ENCODE measurements at regions not wholly inside any gene's neighbourhood (a gene's known extent, or its start where the extent isn't known, plus 50 kb on each side); places are given as distances from the start of the nearest gene placed in this dataset.

DNA sequence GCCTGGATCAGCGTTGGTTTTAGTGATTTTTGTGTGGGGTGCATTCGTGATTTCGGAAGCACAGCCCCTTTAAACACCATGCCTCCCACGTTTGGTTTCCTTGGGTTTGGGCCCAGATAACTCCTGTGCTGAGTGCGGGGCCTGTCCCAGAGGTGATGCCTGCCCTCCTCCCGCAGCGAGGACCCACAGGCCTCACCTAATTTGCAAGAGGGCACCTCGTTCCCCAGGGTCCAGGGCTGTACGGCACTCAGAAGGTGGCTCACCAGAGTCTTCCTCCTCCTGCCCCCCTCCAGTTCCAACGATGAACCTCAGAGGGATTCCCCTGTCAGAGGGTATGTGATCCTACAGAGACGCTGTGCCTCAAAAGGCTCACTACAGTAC, 54.3 kb upstream of the SOX1 start:
- Histone ChIP-seq H3K4me3 (no peak overlapping the region), H3K4me2 (no peak overlapping the region), H3K9me3 (no peaks in the 10 kb centered on the region), H3K4me1 (no peaks in the 10 kb centered on the region), H3K27ac (no peak overlapping the region)
- no peak for ATAC-seq
- no peak for DNase-seq (ENCODE audit: low read depth in 1 of 2, low spot score in 1 of 2)
- ChIA-PET CTCF (no interaction called here), POLR2A (no interaction called here)
- no peak for FAIRE-seq
- TF ChIP-seq NR3C1 (IDR thresholded peaks at IDR 0.05) (no peak), HOXA7 (CRISPR knock-in tag; IDR thresholded peaks at IDR 0.05) (no peak), EP300 (IDR thresholded peaks at IDR 0.05) (no peak), TP53 (CRISPR knock-in tag; IDR thresholded peaks at IDR 0.05) (no peak), GATA3 (IDR thresholded peaks at IDR 0.05; ENCODE audit: borderline replicate concordance) (no peak), BHLHE40 (IDR thresholded peaks at IDR 0.05; ENCODE audit: low read depth, low read length) (no peak), TFCP2L1 (CRISPR knock-in tag; IDR thresholded peaks at IDR 0.05) (no peak), KDM1A (IDR thresholded peaks at IDR 0.05; ENCODE audit: low read depth) (no peak), MAZ (IDR thresholded peaks at IDR 0.05; ENCODE audit: borderline replicate concordance, low read depth, low read length) (no peak)
- TF ChIP-seq, protein P1, sequence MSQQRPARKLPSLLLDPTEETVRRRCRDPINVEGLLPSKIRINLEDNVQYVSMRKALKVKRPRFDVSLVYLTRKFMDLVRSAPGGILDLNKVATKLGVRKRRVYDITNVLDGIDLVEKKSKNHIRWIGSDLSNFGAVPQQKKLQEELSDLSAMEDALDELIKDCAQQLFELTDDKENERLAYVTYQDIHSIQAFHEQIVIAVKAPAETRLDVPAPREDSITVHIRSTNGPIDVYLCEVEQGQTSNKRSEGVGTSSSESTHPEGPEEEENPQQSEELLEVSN (IDR thresholded peaks at IDR 0.05; ENCODE audit: borderline replicate concordance, low read depth) = no peak
- TF ChIP-seq, protein P2, sequence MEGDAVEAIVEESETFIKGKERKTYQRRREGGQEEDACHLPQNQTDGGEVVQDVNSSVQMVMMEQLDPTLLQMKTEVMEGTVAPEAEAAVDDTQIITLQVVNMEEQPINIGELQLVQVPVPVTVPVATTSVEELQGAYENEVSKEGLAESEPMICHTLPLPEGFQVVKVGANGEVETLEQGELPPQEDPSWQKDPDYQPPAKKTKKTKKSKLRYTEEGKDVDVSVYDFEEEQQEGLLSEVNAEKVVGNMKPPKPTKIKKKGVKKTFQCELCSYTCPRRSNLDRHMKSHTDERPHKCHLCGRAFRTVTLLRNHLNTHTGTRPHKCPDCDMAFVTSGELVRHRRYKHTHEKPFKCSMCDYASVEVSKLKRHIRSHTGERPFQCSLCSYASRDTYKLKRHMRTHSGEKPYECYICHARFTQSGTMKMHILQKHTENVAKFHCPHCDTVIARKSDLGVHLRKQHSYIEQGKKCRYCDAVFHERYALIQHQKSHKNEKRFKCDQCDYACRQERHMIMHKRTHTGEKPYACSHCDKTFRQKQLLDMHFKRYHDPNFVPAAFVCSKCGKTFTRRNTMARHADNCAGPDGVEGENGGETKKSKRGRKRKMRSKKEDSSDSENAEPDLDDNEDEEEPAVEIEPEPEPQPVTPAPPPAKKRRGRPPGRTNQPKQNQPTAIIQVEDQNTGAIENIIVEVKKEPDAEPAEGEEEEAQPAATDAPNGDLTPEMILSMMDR (IDR thresholded peaks at IDR 0.05) = no peak
- no CpG with 5 or more reads among the region's 11 CpGs for WGBS (ENCODE audit: missing lambda C conversion rate)

DNA sequence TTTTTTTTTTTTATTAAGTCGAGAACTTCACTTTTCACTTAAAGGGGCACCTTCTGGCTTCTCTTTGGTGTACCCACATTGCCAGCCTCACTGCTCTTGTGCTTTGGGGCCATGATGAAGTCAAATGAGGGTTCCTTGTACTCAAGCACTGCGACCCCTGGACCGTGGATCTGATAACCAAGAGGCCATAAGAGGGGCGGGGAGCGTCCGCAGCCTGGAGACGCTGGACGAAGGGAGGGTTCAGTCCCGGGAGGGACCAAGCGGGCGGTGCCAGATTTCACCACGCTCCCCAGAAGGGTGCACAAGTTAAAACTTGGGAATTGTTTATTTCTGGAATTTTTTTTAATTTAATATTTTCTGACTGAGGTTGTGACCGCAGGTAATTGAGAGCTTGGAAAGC, 53.3 kb upstream of the SOX1 start:
- DNase-seq (ENCODE audit: low read depth in 1 of 2, low spot score in 1 of 2) (no peak), ATAC-seq (no peak), FAIRE-seq (no peak)
- no peak overlapping the region for H3K4me3 ChIP-seq
- ChIA-PET CTCF (no interaction called here), POLR2A (no interaction called here)
- H3K9me3 ChIP-seq = no peaks in the 10 kb centered on the region
- TF ChIP-seq ZC3H11A (IDR thresholded peaks at IDR 0.05) = no peak
- no peak for TF ChIP-seq JUNB (IDR thresholded peaks at IDR 0.05)
- no peak for TF ChIP-seq CHD4 (IDR thresholded peaks at IDR 0.05; ENCODE audit: borderline replicate concordance)
- no peak for TF ChIP-seq CBX8 (IDR thresholded peaks at IDR 0.05)
- TF ChIP-seq, protein P3, sequence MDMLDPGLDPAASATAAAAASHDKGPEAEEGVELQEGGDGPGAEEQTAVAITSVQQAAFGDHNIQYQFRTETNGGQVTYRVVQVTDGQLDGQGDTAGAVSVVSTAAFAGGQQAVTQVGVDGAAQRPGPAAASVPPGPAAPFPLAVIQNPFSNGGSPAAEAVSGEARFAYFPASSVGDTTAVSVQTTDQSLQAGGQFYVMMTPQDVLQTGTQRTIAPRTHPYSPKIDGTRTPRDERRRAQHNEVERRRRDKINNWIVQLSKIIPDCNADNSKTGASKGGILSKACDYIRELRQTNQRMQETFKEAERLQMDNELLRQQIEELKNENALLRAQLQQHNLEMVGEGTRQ (IDR thresholded peaks at IDR 0.05) = no peak
- TF ChIP-seq ESRRA (IDR thresholded peaks at IDR 0.05; ENCODE audit: borderline replicate concordance, low read length) = no peak
- TF ChIP-seq NPAS2 (CRISPR knock-in tag; IDR thresholded peaks at IDR 0.05; ENCODE audit: borderline replicate concordance) = no peak
- no peak for TF ChIP-seq HDAC2 (IDR thresholded peaks at IDR 0.05)
- TF ChIP-seq, protein P4, sequence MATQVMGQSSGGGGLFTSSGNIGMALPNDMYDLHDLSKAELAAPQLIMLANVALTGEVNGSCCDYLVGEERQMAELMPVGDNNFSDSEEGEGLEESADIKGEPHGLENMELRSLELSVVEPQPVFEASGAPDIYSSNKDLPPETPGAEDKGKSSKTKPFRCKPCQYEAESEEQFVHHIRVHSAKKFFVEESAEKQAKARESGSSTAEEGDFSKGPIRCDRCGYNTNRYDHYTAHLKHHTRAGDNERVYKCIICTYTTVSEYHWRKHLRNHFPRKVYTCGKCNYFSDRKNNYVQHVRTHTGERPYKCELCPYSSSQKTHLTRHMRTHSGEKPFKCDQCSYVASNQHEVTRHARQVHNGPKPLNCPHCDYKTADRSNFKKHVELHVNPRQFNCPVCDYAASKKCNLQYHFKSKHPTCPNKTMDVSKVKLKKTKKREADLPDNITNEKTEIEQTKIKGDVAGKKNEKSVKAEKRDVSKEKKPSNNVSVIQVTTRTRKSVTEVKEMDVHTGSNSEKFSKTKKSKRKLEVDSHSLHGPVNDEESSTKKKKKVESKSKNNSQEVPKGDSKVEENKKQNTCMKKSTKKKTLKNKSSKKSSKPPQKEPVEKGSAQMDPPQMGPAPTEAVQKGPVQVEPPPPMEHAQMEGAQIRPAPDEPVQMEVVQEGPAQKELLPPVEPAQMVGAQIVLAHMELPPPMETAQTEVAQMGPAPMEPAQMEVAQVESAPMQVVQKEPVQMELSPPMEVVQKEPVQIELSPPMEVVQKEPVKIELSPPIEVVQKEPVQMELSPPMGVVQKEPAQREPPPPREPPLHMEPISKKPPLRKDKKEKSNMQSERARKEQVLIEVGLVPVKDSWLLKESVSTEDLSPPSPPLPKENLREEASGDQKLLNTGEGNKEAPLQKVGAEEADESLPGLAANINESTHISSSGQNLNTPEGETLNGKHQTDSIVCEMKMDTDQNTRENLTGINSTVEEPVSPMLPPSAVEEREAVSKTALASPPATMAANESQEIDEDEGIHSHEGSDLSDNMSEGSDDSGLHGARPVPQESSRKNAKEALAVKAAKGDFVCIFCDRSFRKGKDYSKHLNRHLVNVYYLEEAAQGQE (IDR thresholded peaks at IDR 0.05) = no peak
- TF ChIP-seq, protein P5, sequence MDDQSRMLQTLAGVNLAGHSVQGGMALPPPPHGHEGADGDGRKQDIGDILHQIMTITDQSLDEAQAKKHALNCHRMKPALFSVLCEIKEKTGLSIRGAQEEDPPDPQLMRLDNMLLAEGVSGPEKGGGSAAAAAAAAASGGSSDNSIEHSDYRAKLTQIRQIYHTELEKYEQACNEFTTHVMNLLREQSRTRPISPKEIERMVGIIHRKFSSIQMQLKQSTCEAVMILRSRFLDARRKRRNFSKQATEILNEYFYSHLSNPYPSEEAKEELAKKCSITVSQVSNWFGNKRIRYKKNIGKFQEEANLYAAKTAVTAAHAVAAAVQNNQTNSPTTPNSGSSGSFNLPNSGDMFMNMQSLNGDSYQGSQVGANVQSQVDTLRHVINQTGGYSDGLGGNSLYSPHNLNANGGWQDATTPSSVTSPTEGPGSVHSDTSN (IDR thresholded peaks at IDR 0.05) = no peak
- no peak for TF ChIP-seq JUN (IDR thresholded peaks at IDR 0.05)
- TF ChIP-seq, protein P6, sequence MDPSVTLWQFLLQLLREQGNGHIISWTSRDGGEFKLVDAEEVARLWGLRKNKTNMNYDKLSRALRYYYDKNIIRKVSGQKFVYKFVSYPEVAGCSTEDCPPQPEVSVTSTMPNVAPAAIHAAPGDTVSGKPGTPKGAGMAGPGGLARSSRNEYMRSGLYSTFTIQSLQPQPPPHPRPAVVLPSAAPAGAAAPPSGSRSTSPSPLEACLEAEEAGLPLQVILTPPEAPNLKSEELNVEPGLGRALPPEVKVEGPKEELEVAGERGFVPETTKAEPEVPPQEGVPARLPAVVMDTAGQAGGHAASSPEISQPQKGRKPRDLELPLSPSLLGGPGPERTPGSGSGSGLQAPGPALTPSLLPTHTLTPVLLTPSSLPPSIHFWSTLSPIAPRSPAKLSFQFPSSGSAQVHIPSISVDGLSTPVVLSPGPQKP (IDR thresholded peaks at IDR 0.05; ENCODE audit: low read depth, low read length) = no peak
- no peak for TF ChIP-seq RCOR1 (IDR thresholded peaks at IDR 0.05; ENCODE audit: low read depth, low read length)
- no peak for TF ChIP-seq POLR2A (IDR thresholded peaks at IDR 0.05; ENCODE audit: low read length)
- TF ChIP-seq RARB (CRISPR knock-in tag; IDR thresholded peaks at IDR 0.05) = no peak
- no peak for TF ChIP-seq ZFP36 (IDR thresholded peaks at IDR 0.05; ENCODE audit: borderline replicate concordance, partially characterized antibody)
- no peak for TF ChIP-seq MAZ (IDR thresholded peaks at IDR 0.05; ENCODE audit: borderline replicate concordance, low read depth, low read length)
- no peak for TF ChIP-seq NFE2L2 (conservative IDR thresholded peaks at IDR 0.05; ENCODE audit: low read length)
- TF ChIP-seq, protein P1 (IDR thresholded peaks at IDR 0.05; ENCODE audit: borderline replicate concordance, low read depth) = no peak
- no peak overlapping the region for H3K4me2 ChIP-seq
- WGBS (ENCODE audit: missing lambda C conversion rate) = 48% methylated on average over 13 of the region's 13 CpGs
- H3K27ac ChIP-seq = no peak overlapping the region
- no peaks in the 10 kb centered on the region for H3K4me1 ChIP-seq

Measured in A549 (cell line).